Activated CD4-positive, alpha-beta T cell treated with anti-CD3 and anti-CD28 coated beads, Interleukin-10, Interleukin-2, amounts not matched to agents 100 ng/mL and 50 ng/mL, durations not matched to agents 16 hours and 8 hours (primary cell): ENCODE measurements at regions not wholly inside any gene's neighbourhood (a gene's known extent, or its start where the extent isn't known, plus 50 kb on each side); places are given as distances from the start of the nearest gene placed in this dataset.
"Not testable (repeated sequence)": the region's sequence is repeated elsewhere in the genome, so short reads cannot be mapped to it uniquely, and the experiment has no call there.

Experiments
- DNase-seq: peaks from one replicate; pipeline ENCODE4 v3.0.0-alpha.2; 2020

DNA sequence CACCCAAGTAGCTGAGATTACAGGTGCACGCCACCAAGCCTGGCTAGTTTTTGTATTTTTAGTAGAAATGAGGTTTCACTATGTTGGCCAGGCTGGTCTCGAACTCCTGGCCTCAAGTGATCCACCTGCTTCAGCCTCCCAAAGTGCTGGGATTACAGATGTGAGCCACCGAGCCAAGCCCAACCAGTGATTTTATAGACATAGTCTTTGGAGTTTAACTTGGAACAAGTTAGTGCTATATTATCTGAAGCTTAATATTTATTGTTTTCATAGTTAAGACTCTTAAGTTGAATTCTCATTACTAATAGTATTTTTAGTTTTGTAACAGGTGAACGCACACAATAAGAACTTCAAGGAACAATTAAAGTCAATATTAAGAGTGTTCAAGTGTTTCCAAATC, 122.1 kb downstream of the SPAG6 start:
- DNase-seq: not testable (repeated sequence)

DNA sequence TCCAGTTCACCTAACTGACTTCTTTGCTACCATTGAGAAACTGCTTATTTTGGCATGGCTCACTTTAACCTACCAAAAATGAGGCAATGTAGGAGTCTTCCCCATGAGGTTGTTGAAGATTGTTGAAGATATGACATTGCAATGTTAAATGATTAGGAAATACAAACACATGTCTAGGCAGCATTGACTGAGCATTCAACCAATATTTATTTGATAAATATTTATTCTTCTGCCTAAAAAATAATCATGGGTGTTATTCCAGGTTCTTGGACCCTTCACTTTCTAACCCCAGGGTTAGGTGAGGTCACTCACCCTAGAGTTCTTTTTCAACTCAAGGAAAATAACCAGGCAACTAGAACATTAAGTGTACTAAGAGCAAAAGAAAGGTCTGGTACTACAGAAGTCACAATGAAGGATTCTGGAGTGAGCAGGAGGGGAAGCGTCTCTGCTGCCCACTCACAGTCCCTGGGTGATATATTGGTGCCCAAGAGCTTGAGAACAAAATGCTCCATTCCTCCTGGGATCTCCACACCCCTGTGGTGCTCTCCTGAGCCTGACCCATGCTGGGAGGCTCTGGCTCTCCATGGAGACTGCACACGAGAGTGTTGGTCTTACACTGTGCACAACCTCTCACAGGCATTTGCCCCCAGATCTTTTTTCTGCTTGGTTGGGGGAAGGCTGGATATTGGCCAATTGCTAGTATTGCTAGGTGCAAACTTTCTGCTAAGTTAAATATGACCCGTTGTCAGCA, 123.4 kb downstream of the SPAG6 start:
- no peak for DNase-seq

- no peak for DNase-seq
Observed at GRCh38 chr10:22473044-22473443, 127.7 kb downstream of the SPAG6 start.

DNA sequence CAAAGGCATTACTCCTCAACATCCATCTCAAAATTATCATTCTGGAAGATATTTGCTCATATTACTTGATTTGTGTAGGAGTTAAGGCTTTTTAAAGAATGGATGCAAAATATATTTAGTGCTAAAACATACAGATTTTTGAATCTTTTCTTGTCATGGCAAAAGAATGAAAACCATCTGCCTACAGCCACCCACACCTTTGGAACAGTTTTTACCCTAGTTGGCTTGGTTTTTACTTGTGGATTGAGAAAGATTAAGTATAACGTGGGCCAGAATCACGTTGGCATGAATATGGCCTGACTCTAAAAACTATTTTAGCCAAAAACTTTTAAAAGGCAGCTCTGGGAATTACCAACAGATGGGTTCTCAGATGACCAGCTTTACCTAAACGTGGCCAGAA, 128.2 kb downstream of the SPAG6 start:
- no peak for DNase-seq

- DNase-seq: peak; percentile 44
Observed at GRCh38 chr10:22475651-22476600, 130.6 kb downstream of the SPAG6 start.

GRCh38 chr10:22476601-22477321, 131.5 kb downstream of the SPAG6 start:
- no peak for DNase-seq

GRCh38 chr10:22477334-22478287, 132.3 kb downstream of the SPAG6 start:
- no peak for DNase-seq

DNA sequence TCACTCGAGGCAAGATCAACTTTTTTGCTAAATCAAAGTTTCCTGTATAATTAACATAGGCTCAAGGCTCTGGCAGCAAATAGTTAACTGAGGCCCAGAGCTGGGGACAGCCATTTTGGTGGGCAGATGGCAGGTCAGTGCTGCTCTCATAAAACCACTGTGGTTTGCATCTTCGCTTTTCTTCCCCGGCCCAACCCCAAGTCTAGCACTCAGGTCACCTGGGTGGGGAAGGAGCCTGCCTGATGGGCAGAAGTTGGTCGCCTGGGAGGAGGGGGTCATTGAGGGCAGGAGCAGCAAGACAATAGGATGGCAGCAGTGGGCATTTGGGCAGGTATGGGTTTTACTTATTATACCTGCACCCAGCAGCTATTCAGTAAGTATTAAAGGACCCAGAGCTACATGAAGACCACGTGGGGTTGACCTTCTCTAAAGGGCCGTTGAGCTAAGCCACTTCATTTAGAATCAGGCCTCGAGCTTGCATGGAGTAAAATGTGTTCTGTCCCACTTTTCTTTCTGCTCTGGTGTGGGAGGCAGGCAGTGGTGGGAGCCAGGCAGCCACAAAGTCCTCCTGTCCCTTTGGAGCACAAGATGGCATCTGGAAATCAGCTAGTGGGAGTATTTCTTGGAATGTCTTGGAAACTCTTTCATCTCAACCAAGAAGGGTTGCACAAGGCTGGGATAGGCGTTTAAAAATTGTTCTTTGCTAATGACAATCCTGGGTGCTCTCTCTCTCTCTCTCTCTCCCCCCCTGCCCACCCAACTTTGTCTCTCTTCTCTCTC, 133.4 kb downstream of the SPAG6 start:
- DNase-seq: no peak

DNA sequence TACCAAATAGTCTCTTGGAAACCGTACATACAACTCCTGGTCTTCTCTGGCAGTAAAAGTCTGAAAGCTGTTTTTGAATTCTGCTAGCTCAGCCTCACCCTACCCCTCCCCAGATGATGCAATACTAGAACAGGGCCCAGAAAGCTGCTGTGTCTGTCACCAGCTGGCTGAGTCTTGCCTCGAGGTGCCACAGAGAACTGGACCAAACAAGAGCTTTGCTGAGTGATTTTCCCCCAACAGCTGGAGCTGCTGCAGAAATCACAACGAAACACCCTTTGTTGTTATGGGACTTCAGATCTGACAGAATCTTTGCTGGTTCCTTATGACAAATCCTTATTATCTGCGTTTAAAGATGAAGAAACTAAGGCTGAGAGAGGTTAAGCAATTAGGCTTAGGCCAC, 134.1 kb downstream of the SPAG6 start:
- DNase-seq: peak; percentile 26

DNA sequence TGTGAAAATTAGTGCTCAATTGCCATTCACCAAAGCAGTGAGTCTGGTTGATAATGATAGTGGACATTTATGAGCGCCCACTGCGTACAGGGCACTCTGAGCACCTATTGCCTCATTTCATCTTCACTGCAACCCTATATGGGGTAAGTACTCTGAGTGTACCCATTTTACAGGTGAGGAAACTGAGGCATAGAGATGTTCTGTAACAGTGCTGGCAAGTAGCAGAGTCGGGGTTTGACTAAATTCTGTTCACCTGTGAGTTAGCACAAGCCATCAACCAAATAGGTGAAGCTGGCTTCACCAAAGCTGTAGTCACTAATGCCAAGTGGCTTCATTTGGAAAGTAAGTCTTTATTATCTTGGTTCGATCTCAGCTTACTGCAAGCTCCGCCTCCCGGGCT, 135.8 kb downstream of the SPAG6 start:
- no peak for DNase-seq

GRCh38 chr10:22481687-22482539, 136.6 kb downstream of the SPAG6 start:
- DNase-seq: no peak

- DNase-seq: no peak
Observed at GRCh38 chr10:22483132-22483531, 137.8 kb downstream of the SPAG6 start.
